Body of pancreas (tissue), 4 donors: ENCODE measurements at regions not wholly inside any gene's neighbourhood (a gene's known extent, or its start where the extent isn't known, plus 50 kb on each side); places are given as distances from the start of the nearest gene placed in this dataset.

ENCODE experiments used
- ATAC-seq: fragments of 150-250 bp; one replicate; pipeline ENCODE4 v1.9.1; 2016
- DNase-seq, 4 donors: peaks; one replicate each; pipeline ENCODE4 v3.0.0-alpha.2; 2019
- H3K27ac ChIP-seq, 4 donors: fragments of 200-600 bp; sonication (generic); 1 replicate in 3 of 4; 2 replicates in 1 of 4; pipeline versions ENCODE4 v1.5.1 to v1.6.1; 2016 to 2019; ENCODE audit warnings: mild to moderate bottlenecking in 1 of 4, mixed read lengths in 1 of 4, moderate library complexity in 1 of 4
- H3K27me3 ChIP-seq, 2 donors: fragments of 200-600 bp; sonication (generic); one replicate each; pipeline ENCODE4 v1.6.0; 2016; ENCODE audit warnings: mild to moderate bottlenecking in 1 of 2
- H3K36me3 ChIP-seq, 2 donors: fragments of 200-600 bp; sonication (generic); replicated peaks in 1 of 2; 2 replicates each; pipeline ENCODE4 v1.5.1; 2016; ENCODE audit warnings: low read depth in 2 of 2; ENCODE audit not compliant: insufficient read depth in 1 of 2
- H3K4me1 ChIP-seq: fragments of 200-600 bp; sonication (generic); one replicate; pipeline ENCODE4 v1.6.0; 2016
- H3K4me3 ChIP-seq, 2 donors: fragments of 200-600 bp; sonication (generic); 1 replicate in 1 of 2; 2 replicates in 1 of 2; pipeline ENCODE4 v1.5.1; 2016 to 2019
- H3K9me3 ChIP-seq, 3 donors: fragments of 200-600 bp; sonication (generic); 1 replicate in 2 of 3; 2 replicates in 1 of 3; pipeline ENCODE4 v1.5.1; 2016
- POLR2A ChIP-seq, 3 donors: fragments of 450-650 bp; IDR thresholded peaks; one replicate each; pipeline ENCODE4 v1.6.1; 2016; ENCODE audit warnings: antibody characterized with exemption in 3 of 3, mild to moderate bottlenecking in 2 of 3
- WGBS, 2 donors: methylation state at CpG; one replicate each; pipeline ENCODE4 v1.1.5; 2017; 5-methylcytosine and 5-hydroxymethylcytosine counted together
- intact Hi-C: fragments of 100-400 bp; cut with DNase I; formaldehyde crosslinking; loops from one replicate; pipeline ENCODE4 v1.15.1; 2023
- TF ChIP-seq, protein P1 (sequence below), 7 experiments: fragments of 450-650 bp in 4 of 7; fragments of 200-600 bp in 3 of 7; sonication (generic) in 3 of 7; IDR thresholded peaks; one replicate each; pipeline ENCODE4 v1.5.1; 2016 to 2019; ENCODE audit warnings: antibody characterized with exemption in 7 of 7

DNA sequence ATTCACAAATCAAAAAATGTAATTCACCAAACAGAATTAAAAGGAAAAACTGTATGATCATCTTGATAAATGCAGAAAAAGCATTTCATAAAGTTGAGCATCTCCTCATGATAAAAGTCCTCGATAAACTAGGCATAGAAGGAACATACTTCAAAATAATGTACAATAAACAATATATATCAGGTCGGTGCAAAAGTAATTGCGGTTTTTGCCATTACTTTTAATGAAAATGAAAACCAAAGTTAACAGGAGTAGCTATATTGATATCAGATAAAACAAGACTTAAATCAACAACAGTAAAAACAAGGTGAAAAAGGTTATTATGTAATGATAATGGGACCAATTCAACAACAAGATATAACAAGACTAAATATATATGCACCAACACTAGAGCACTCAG, 372.1 kb downstream of the RAB28 start:
- no peak overlapping the region for H3K4me3 ChIP-seq
- 80 to 83% methylated on average over 3 of the region's 3 CpGs for WGBS, 2 donors
- H3K4me1 ChIP-seq: no peaks in the 10 kb centered on the region
- intact Hi-C loops: no loop called here
- TF ChIP-seq POLR2A (IDR thresholded peaks at IDR 0.05): no peak
- TF ChIP-seq, protein P1, sequence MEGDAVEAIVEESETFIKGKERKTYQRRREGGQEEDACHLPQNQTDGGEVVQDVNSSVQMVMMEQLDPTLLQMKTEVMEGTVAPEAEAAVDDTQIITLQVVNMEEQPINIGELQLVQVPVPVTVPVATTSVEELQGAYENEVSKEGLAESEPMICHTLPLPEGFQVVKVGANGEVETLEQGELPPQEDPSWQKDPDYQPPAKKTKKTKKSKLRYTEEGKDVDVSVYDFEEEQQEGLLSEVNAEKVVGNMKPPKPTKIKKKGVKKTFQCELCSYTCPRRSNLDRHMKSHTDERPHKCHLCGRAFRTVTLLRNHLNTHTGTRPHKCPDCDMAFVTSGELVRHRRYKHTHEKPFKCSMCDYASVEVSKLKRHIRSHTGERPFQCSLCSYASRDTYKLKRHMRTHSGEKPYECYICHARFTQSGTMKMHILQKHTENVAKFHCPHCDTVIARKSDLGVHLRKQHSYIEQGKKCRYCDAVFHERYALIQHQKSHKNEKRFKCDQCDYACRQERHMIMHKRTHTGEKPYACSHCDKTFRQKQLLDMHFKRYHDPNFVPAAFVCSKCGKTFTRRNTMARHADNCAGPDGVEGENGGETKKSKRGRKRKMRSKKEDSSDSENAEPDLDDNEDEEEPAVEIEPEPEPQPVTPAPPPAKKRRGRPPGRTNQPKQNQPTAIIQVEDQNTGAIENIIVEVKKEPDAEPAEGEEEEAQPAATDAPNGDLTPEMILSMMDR (IDR thresholded peaks at IDR 0.05): no peak
- no peak overlapping the region for H3K27ac ChIP-seq
- no peak for DNase-seq
- no peaks in the 10 kb centered on the region for H3K27me3 ChIP-seq
- H3K9me3 ChIP-seq: no peaks in the 10 kb centered on the region
- no peak for ATAC-seq
- no peaks in the 10 kb centered on the region for H3K36me3 ChIP-seq

DNA sequence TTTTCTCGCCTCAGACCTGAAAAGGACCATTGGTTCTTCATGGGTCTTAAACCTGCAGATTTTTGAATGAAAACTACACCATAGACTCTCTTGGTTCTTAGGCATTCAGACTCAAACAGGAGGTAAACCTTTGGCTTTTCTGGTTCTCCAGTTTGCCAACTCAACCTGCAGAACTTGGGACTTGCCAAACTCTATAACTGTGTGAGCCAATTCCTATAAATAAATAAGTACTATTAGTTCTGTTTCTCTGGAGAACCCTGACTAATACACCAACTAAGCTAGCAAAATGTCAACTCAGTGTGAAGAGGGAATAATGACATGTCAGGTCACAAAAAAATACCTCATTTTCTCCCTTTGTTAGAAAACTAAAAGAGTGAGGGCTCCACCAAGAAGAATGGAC, 374.6 kb downstream of the RAB28 start:
- Histone ChIP-seq H3K4me3 (no peak overlapping the region), H3K36me3 (no peaks in the 10 kb centered on the region), H3K27ac (no peak overlapping the region), H3K27me3 (no peaks in the 10 kb centered on the region), H3K4me1 (no peaks in the 10 kb centered on the region), H3K9me3 (no peaks in the 10 kb centered on the region)
- intact Hi-C loops: no loop called here
- DNase-seq (no peak), ATAC-seq (no peak)
- 27 to 40% methylated on average over 1 of the region's 1 CpG for whole genome bisulfite sequencing, 2 donors
- TF ChIP-seq, protein P1 (IDR thresholded peaks at IDR 0.05): no peak

DNA sequence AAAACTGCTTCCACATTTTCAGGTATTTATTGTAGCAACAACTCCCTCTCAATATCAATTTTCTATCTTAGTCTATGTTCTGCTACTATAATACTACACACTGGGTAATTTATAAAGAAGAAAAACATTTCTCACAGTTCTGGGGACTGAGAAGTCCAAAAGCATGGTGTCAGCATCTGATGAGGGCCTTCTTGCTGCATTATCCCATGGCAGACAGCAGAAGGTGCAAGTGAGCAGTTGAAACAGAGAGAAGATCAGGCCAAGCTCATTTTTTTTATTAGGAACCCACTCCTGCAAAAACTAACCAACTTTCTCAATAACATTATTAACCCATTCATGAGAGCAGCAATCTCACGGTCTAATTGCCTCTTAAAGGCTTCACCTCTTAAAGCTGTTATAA, 376.0 kb downstream of the RAB28 start:
- Histone ChIP-seq H3K27ac (no peak overlapping the region), H3K36me3 (no peaks in the 10 kb centered on the region), H3K9me3 (no peaks in the 10 kb centered on the region), H3K27me3 (no peaks in the 10 kb centered on the region), H3K4me3 (no peak overlapping the region), H3K4me1 (no peaks in the 10 kb centered on the region)
- WGBS, 2 donors: 88 to 89% methylated on average over 1 of the region's 1 CpG
- no peak for TF ChIP-seq POLR2A (IDR thresholded peaks at IDR 0.05)
- TF ChIP-seq, protein P1 (IDR thresholded peaks at IDR 0.05): no peak
- no peak for ATAC-seq
- no peak for DNase-seq
- intact Hi-C loops: no loop called here

DNA sequence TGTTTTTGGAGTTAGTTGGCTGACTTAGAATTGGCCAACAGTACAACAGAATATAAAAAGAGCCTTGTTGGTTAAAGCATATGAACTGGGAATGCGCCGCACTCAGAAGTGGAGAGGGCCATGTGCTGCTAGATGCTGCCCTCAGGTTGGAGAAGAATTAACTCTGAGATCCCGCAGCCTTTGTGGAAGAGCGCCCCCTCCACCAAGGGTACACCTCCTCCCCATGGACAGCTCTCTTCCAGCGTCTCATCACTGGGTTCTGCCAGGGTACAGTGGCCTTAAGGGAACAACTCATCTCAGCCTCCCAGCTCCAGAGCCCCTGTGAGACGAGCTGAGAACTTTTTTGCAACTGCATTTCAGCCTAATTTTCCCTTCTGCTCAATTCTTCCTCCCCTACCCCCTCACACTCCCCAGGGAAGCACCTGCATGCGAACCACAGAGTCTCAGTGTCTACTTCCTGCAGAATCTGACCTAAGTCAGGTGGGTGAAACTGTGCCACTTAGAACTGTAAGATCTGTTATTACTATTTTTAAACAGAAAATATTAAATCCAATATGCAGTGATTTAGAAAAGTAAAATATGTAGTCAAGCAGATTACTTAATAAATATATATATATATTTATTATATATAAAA, 380.6 kb downstream of the RAB28 start:
- intact Hi-C loops: no loop called here
- H3K36me3 ChIP-seq: no peaks in the 10 kb centered on the region
- H3K4me1 ChIP-seq: no peaks in the 10 kb centered on the region
- H3K4me3 ChIP-seq: no peak overlapping the region
- WGBS, 2 donors: 74 to 78% methylated on average over 7 of the region's 7 CpGs
- ATAC-seq (no peak), DNase-seq (no peak)
- H3K9me3 ChIP-seq: no peaks in the 10 kb centered on the region
- no peak for TF ChIP-seq POLR2A (IDR thresholded peaks at IDR 0.05)
- TF ChIP-seq, protein P1 (IDR thresholded peaks at IDR 0.05): no peak
- no peak overlapping the region for H3K27ac ChIP-seq
- H3K27me3 ChIP-seq: no peaks in the 10 kb centered on the region

DNA sequence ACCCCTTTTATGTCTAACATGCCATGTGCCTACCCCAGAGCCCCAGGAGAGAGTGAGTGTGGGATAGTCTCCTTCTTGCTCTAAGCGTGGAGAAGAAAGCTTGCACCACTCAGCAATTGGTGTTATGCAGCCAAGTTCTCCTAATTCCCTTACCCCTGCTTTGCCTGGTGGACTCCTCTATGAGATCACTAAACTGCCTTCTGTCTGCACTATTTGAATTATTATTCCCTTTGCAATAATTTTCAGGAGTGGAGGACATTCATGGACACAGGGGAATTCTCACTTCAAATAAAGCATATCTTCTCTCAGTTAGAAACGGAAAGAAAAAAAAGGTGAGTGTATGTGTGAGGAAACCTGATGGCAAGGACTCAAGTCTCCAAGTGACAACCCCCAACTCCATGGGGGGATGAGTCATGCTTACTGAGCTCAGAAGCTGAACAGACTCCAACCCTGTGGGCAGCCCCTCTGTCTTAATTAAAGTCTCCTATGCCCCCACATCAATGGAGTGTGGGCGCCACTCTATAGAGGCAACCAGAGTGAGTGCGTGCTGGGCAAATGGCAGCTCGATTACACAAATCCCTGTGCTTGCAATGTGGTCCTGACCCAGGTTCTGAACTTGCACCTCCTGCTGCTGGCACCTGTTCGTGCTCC, 381.9 kb downstream of the RAB28 start:
- TF ChIP-seq, protein P1 (IDR thresholded peaks at IDR 0.05): no peak
- no peak for TF ChIP-seq POLR2A (IDR thresholded peaks at IDR 0.05)
- no peaks in the 10 kb centered on the region for H3K4me1 ChIP-seq
- DNase-seq (no peak), ATAC-seq (no peak)
- no peak overlapping the region for H3K4me3 ChIP-seq
- H3K9me3 ChIP-seq: no peaks in the 10 kb centered on the region
- WGBS, 2 donors: 79 to 93% methylated on average over 6 of the region's 6 CpGs
- no peaks in the 10 kb centered on the region for H3K36me3 ChIP-seq
- intact Hi-C loops: no loop called here
- H3K27ac ChIP-seq: no peak overlapping the region
- no peaks in the 10 kb centered on the region for H3K27me3 ChIP-seq
